K562 (cell line): ENCODE measurements at regions not wholly inside any gene's neighbourhood (a gene's known extent, or its start where the extent isn't known, plus 50 kb on each side); places are given as distances from the start of the nearest gene placed in this dataset.

Experiments used
- EHMT2 ChIP-seq: fragments of 450-650 bp; IDR thresholded peaks from 2 replicates; pipeline ENCODE4 v1.6.1; 2018; ENCODE audit warnings: antibody characterized with exemption
- ERF ChIP-seq: fragments of 450-650 bp; formaldehyde crosslinking; IDR thresholded peaks from 2 replicates; pipeline ENCODE4 v1.4.0; 2020; ENCODE audit warnings: mild to moderate bottlenecking, mixed read lengths
- FIP1L1 ChIP-seq: fragments of 200-400 bp; formaldehyde crosslinking; IDR thresholded peaks from 2 replicates; pipeline ENCODE4 v1.6.1; 2018; ENCODE audit warnings: mild to moderate bottlenecking, low read depth, low read length; ENCODE audit not compliant: poor library complexity, severe bottlenecking
- JUND ChIP-seq, 2 experiments: IDR thresholded peaks; 2 replicates in 1 of 2; 3 replicates in 1 of 2; pipeline ENCODE4 v1.6.1; 2011; ENCODE audit warnings: borderline replicate concordance in 2 of 2, low read depth in 2 of 2, low read length in 2 of 2, improper control_type of control experiment in 1 of 2, missing biosample characterization in 1 of 2, missing genetic modification characterization in 1 of 2, missing genetic modification reagents in 1 of 2
- KLF1 ChIP-seq: fragments of 450-650 bp; IDR thresholded peaks from 2 replicates; pipeline ENCODE4 v1.6.1; 2016; ENCODE audit warnings: missing genetic modification characterization, missing compliant biosample characterization
- NFE2L1 ChIP-seq: fragments of 450-650 bp; IDR thresholded peaks from 2 replicates; pipeline ENCODE4 v1.6.1; 2016; ENCODE audit warnings: missing genetic modification characterization, low read depth, mild to moderate bottlenecking, missing compliant biosample characterization, moderate library complexity, borderline replicate concordance
- NONO ChIP-seq, 2 experiments: fragments of 200-400 bp in 1 of 2; fragments of 450-650 bp in 1 of 2; formaldehyde crosslinking in 1 of 2; IDR thresholded peaks; 2 replicates each; pipeline ENCODE4 v1.6.1; 2017; ENCODE audit warnings: low read depth in 2 of 2, mild to moderate bottlenecking in 2 of 2, moderate library complexity in 2 of 2, low read length in 1 of 2
- SAP30 ChIP-seq: fragments of 200-600 bp; sonication (generic); IDR thresholded peaks from 2 replicates; pipeline ENCODE4 v1.6.1; 2012; ENCODE audit warnings: borderline replicate concordance, low read depth, mild to moderate bottlenecking, moderate library complexity, low read length, control low read depth, inconsistent platforms; ENCODE audit not compliant: insufficient read depth, poor library complexity, severe bottlenecking
- SMARCB1 ChIP-seq: IDR thresholded peaks from 2 replicates; pipeline ENCODE4 v1.6.1; 2011; ENCODE audit warnings: improper control_type of control experiment, low read depth; ENCODE audit not compliant: insufficient read length
- TBP ChIP-seq: optimal IDR thresholded peaks from 2 replicates; pipeline ENCODE3; 2011; ENCODE audit warnings: low read depth, low read length, improper control_type of control experiment
- ZNF217 ChIP-seq: sonication (generic); formaldehyde crosslinking; IDR thresholded peaks from 2 replicates; pipeline ENCODE4 v1.8.0; 2022; ENCODE audit warnings: mild to moderate bottlenecking, missing genetic modification reagents
- ZNF263 ChIP-seq: sonication (generic); formaldehyde crosslinking; IDR thresholded peaks from 2 replicates; pipeline ENCODE4 v1.8.0; 2022; ENCODE audit warnings: mild to moderate bottlenecking, missing genetic modification reagents, borderline replicate concordance
- ZNF436 ChIP-seq: fragments of 250-450, 450-650 bp; sonication (Bioruptor Pico); formaldehyde crosslinking; IDR thresholded peaks from 2 replicates; pipeline ENCODE4 v1.7.0; 2020; ENCODE audit warnings: mild to moderate bottlenecking
- ZNF551 ChIP-seq: fragments of 250-450 bp; sonication (Bioruptor Pico); IDR thresholded peaks from 2 replicates; pipeline ENCODE4 v1.5.0; 2021; ENCODE audit warnings: mild to moderate bottlenecking, moderate library complexity
- TF ChIP-seq, protein P1 (sequence below), 2 experiments: fragments of 450-650 bp; IDR thresholded peaks; 2 replicates each; pipeline ENCODE4 v1.6.1; 2016; ENCODE audit warnings: mild to moderate bottlenecking in 2 of 2, borderline replicate concordance in 1 of 2, low read depth in 1 of 2, moderate library complexity in 1 of 2

DNA sequence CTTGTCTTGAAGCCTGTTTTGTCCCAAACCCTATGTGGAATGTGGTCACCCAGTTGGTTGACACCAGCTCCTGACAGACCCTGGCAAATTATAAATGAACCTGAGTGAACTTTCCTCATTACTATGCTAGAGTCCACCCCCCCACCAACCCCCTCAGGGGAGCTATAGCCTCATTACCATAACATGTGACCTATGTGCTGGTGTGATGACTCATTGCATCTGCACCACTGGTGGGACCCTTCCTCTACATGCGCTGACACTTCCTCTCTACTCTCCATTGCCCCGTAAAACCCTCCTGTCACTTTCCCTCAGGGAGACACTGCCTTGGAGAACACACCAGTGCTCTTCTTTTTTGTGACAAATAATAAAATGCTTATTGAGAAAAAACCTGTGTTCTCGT, 105.0 kb upstream of the SESN3 start (continued):
- TF ChIP-seq, protein P1, sequence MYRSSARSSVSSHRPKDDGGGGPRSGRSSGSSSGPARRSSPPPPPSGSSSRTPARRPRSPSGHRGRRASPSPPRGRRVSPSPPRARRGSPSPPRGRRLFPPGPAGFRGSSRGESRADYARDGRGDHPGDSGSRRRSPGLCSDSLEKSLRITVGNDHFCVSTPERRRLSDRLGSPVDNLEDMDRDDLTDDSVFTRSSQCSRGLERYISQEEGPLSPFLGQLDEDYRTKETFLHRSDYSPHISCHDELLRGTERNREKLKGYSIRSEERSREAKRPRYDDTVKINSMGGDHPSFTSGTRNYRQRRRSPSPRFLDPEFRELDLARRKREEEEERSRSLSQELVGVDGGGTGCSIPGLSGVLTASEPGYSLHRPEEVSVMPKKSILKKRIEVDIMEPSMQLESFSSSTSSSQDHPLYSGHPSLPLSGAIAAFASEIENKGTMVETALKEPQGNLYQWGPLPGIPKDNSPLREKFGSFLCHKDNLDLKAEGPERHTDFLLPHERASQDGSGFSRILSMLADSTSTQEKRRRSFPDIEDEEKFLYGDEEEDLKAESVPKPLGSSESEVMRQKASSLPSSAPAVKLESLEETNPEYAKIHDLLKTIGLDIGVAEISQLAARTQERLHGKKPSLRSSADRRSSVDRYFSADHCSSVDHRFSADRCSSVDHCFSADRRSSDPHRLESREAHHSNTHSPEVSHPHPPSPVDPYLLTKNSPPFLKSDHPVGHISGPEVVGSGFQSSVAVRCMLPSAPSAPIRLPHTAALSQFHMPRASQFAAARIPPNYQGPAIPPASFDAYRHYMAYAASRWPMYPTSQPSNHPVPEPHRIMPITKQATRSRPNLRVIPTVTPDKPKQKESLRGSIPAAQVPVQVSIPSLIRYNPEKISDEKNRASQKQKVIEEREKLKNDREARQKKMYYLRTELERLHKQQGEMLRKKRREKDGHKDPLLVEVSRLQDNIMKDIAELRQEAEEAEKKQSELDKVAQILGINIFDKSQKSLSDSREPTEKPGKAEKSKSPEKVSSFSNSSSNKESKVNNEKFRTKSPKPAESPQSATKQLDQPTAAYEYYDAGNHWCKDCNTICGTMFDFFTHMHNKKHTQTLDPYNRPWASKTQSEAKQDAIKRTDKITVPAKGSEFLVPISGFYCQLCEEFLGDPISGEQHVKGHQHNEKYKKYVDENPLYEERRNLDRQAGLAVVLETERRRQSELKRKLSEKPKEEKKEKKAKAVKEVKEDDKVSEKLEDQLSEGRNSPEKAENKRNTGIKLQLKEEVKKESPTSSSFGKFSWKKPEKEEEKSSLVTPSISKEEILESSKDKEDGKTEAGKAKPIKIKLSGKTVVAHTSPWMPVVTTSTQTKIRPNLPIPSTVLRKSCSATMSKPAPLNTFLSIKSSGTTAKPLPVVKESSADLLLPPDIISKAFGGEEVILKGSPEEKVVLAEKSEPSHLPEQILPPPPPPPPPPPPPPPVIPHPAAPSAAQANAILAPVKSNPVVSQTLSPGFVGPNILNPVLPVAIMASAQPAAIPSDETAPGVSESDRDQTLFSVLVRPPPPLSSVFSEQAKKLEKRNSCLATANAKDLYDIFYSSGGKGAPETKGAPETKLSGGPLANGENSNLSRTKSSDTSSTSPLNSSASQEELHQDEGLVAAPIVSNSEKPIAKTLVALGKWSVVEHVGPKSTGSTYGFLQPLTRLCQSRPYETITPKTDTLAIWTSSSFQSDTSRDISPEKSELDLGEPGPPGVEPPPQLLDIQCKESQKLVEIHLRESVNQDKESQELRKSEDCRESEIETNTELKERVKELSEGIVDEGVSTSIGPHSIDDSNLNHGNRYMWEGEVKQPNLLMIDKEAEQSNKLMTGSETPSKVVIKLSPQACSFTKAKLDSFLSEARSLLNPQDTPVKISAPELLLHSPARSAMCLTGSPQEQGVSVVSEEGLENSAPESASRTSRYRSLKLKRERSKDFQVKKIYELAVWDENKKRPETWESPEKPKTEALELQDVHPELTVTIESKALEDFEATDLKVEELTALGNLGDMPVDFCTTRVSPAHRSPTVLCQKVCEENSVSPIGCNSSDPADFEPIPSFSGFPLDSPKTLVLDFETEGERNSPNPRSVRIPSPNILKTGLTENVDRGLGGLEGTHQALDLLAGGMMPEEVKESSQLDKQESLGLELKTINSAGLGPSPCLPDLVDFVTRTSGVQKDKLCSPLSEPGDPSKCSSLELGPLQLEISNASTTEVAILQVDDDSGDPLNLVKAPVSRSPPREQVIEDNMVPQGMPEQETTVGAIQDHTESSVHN (IDR thresholded peaks at IDR 0.05; ENCODE audit: borderline replicate concordance in 1 of 2, low read depth in 1 of 2) = no peak
- TF ChIP-seq SAP30 = no peak
- TF ChIP-seq ZNF551 = no peak
- TF ChIP-seq EHMT2 = no peak
- TF ChIP-seq ZNF436 (CRISPR knock-in tag) = no peak
- no peak for TF ChIP-seq NONO (IDR thresholded peaks at IDR 0.05; ENCODE audit: low read depth in 2 of 2, low read length in 1 of 2)
- no peak for TF ChIP-seq ZNF217 (CRISPR knock-in tag)
- TF ChIP-seq SMARCB1 = no peak
- TF ChIP-seq KLF1 (tag) = no peak
- no peak for TF ChIP-seq NFE2L1 (tag)
- TF ChIP-seq JUND (IDR thresholded peaks at IDR 0.05; ENCODE audit: borderline replicate concordance, low read depth, low read length) = peak; percentile 83
- peak; percentile 67; the same call in 2 of the 3 replicates for TF ChIP-seq JUND (tag; IDR thresholded peaks at IDR 0.05; ENCODE audit: borderline replicate concordance, low read depth, low read length)
- no peak for TF ChIP-seq TBP
- no peak for TF ChIP-seq ZNF263 (CRISPR knock-in tag)
- TF ChIP-seq FIP1L1 = no peak
- TF ChIP-seq ERF = no peak
